ENCODE measurements at regions not wholly inside any gene's neighbourhood (a gene's known extent, or its start where the extent isn't known, plus 50 kb on each side); places are given as distances from the start of the nearest gene placed in this dataset.

GRCh38 chr13:53490752-53491151, 462.1 kb downstream of the OLFM4 start:
- Histone ChIP-seq H3K4me3 (ENCODE audit: low read length) (no peak overlapping the region), H3K9me3 (ENCODE audit: insufficient read depth, low read depth, low read length) (no peaks in the 10 kb centered on the region), H3K36me3 (ENCODE audit: insufficient read depth, low read length) (no peaks in the 10 kb centered on the region), H3K9ac (ENCODE audit: low read depth, low read length) (no peak overlapping the region), H3K27me3 (ENCODE audit: insufficient read depth, low read length) (no peaks in the 10 kb centered on the region), H3K27ac (ENCODE audit: low read depth, low read length) (no peak overlapping the region), H3K4me1 (ENCODE audit: insufficient read depth, low read length) (no peaks in the 10 kb centered on the region)
- 88% methylated on average over 5 of the region's 5 CpGs for WGBS

GRCh38 chr13:53494406-53494805, 465.8 kb downstream of the OLFM4 start:
- Histone ChIP-seq H3K27ac (ENCODE audit: low read depth, low read length) (no peak overlapping the region), H3K9ac (ENCODE audit: low read depth, low read length) (no peak overlapping the region), H3K4me3 (ENCODE audit: low read length) (no peak overlapping the region), H3K36me3 (ENCODE audit: insufficient read depth, low read length) (no peaks in the 10 kb centered on the region), H3K27me3 (ENCODE audit: insufficient read depth, low read length) (no peaks in the 10 kb centered on the region), H3K9me3 (ENCODE audit: insufficient read depth, low read depth, low read length) (no peaks in the 10 kb centered on the region), H3K4me1 (ENCODE audit: insufficient read depth, low read length) (no peaks in the 10 kb centered on the region)
- 97% methylated on average over 2 of the region's 2 CpGs for WGBS

- Histone ChIP-seq H3K9ac (ENCODE audit: low read depth, low read length) (no peak overlapping the region), H3K4me3 (ENCODE audit: low read length) (no peak overlapping the region), H3K36me3 (ENCODE audit: insufficient read depth, low read length) (no peaks in the 10 kb centered on the region), H3K9me3 (ENCODE audit: insufficient read depth, low read depth, low read length) (no peaks in the 10 kb centered on the region), H3K4me1 (ENCODE audit: insufficient read depth, low read length) (no peaks in the 10 kb centered on the region), H3K27me3 (ENCODE audit: insufficient read depth, low read length) (no peaks in the 10 kb centered on the region), H3K27ac (ENCODE audit: low read depth, low read length) (no peak overlapping the region)
- WGBS, result 91% methylated on average over 3 of the region's 3 CpGs
Measured at GRCh38 chr13:53499576-53500133, 471.0 kb downstream of the OLFM4 start.

GRCh38 chr13:53501387-53501786, 472.8 kb downstream of the OLFM4 start:
- no peak overlapping the region for H3K27ac ChIP-seq (ENCODE audit: low read depth, low read length)
- H3K4me1 ChIP-seq (ENCODE audit: insufficient read depth, low read length), result no peaks in the 10 kb centered on the region
- H3K27me3 ChIP-seq (ENCODE audit: insufficient read depth, low read length), result no peaks in the 10 kb centered on the region
- H3K9me3 ChIP-seq (ENCODE audit: insufficient read depth, low read depth, low read length), result no peaks in the 10 kb centered on the region
- no peak overlapping the region for H3K9ac ChIP-seq (ENCODE audit: low read depth, low read length)
- H3K4me3 ChIP-seq (ENCODE audit: low read length), result no peak overlapping the region
- no peaks in the 10 kb centered on the region for H3K36me3 ChIP-seq (ENCODE audit: insufficient read depth, low read length)

DNA sequence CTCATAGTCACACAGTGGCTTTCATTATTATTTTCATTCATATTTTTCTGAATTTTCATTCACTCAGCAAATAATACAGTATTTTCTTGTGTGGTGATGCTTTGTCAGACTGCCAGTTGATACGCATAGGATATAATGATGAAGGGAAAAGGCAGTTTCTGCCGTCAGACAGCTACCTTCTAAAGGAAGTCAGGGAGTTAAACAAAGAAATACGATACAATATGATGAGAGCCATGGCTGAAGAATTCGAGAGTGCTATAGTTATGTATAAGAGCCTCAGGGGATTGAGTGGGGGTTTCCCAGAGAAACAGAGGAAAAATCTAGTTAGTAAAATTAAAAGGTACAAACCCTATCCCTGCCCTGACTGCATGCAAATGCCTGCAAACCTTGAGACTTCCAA, 479.1 kb downstream of the OLFM4 start:
- no peak overlapping the region for H3K4me3 ChIP-seq (ENCODE audit: low read length)
- H3K9ac ChIP-seq (ENCODE audit: low read depth, low read length), result no peak overlapping the region
- 63% methylated on average over 4 of the region's 4 CpGs for WGBS
- H3K9me3 ChIP-seq (ENCODE audit: insufficient read depth, low read depth, low read length), result no peaks in the 10 kb centered on the region
- no peaks in the 10 kb centered on the region for H3K27me3 ChIP-seq (ENCODE audit: insufficient read depth, low read length)
- H3K36me3 ChIP-seq (ENCODE audit: insufficient read depth, low read length), result no peaks in the 10 kb centered on the region
- no peak overlapping the region for H3K27ac ChIP-seq (ENCODE audit: low read depth, low read length)
- H3K4me1 ChIP-seq (ENCODE audit: insufficient read depth, low read length), result peaks cover 9% of the 10 kb centered on the region; the same call in 1 of the 2 replicates

DNA sequence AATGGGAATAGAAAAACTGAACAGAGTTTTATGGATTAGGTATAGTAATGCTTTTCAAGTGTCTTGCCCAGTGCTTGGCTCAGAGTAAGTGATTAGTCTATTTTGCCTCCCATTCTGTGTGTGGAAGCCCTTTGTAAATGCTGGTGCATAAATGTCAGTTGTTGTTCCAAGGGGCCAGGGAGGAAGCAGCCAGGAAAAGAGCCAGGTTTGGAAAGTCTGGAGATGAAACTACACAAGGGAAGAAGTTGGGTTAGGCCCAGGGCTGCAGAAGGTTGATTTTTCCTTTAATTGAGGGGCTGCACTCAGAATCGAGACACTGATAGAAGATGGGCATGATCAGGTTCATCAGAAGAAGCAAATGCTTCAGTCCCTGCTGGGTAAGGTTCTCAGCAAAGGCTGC, 484.0 kb downstream of the OLFM4 start:
- H3K4me3 ChIP-seq (ENCODE audit: low read length), result no peak overlapping the region
- no peaks in the 10 kb centered on the region for H3K27me3 ChIP-seq (ENCODE audit: insufficient read depth, low read length)
- no peaks in the 10 kb centered on the region for H3K9me3 ChIP-seq (ENCODE audit: insufficient read depth, low read depth, low read length)
- 100% methylated on average over 1 of the region's 1 CpG for WGBS
- no peak overlapping the region for H3K9ac ChIP-seq (ENCODE audit: low read depth, low read length)
- H3K27ac ChIP-seq (ENCODE audit: low read depth, low read length), result no peak overlapping the region
- no peaks in the 10 kb centered on the region for H3K36me3 ChIP-seq (ENCODE audit: insufficient read depth, low read length)
- peaks cover 22% of the 10 kb centered on the region for H3K4me1 ChIP-seq (ENCODE audit: insufficient read depth, low read length)

DNA sequence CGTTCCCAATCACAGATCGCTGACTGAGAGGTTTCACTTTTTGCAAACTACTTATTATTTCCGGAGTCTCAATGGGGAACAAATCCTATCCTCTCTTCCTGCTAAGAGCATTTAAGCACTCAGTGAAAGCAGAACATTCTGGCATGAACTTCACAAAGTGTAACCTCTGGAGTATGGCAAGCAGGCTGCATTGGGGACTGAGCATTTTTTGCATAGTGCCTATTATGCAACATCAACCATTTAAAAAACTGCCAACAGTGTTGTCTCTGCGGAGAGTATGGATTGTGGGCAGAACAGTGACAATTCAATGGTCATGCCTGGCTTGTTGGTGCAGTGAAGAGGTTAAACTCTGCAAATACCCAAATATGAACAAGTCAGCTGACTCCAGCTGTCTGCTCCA, 484.6 kb downstream of the OLFM4 start:
- Histone ChIP-seq H3K4me3 (ENCODE audit: low read length) (no peak overlapping the region), H3K27me3 (ENCODE audit: insufficient read depth, low read length) (no peaks in the 10 kb centered on the region), H3K27ac (ENCODE audit: low read depth, low read length) (no peak overlapping the region), H3K9me3 (ENCODE audit: insufficient read depth, low read depth, low read length) (no peaks in the 10 kb centered on the region), H3K9ac (ENCODE audit: low read depth, low read length) (no peak overlapping the region), H3K4me1 (ENCODE audit: insufficient read depth, low read length) (peaks cover 17% of the 10 kb centered on the region), H3K36me3 (ENCODE audit: insufficient read depth, low read length) (no peaks in the 10 kb centered on the region)
- WGBS, result 76% methylated on average over 4 of the region's 4 CpGs

- Histone ChIP-seq H3K27me3 (ENCODE audit: insufficient read depth, low read length) (no peaks in the 10 kb centered on the region), H3K4me3 (ENCODE audit: low read length) (no peak overlapping the region), H3K9ac (ENCODE audit: low read depth, low read length) (no peak overlapping the region)
Measured at GRCh38 chr13:53520132-53520531, 491.5 kb downstream of the OLFM4 start.

GRCh38 chr13:53522034-53522433, 493.4 kb downstream of the OLFM4 start:
- Histone ChIP-seq H3K9me3 (ENCODE audit: insufficient read depth, low read depth, low read length) (no peaks in the 10 kb centered on the region), H3K36me3 (ENCODE audit: insufficient read depth, low read length) (no peaks in the 10 kb centered on the region), H3K4me3 (ENCODE audit: low read length) (no peak overlapping the region)

More at GRCh38 chr13:53520132-53520531, 491.5 kb downstream of the OLFM4 start:
- H3K36me3 ChIP-seq (ENCODE audit: insufficient read depth, low read length), result no peaks in the 10 kb centered on the region
- no peak overlapping the region for H3K27ac ChIP-seq (ENCODE audit: low read depth, low read length)
- no peaks in the 10 kb centered on the region for H3K9me3 ChIP-seq (ENCODE audit: insufficient read depth, low read depth, low read length)
- H3K4me1 ChIP-seq (ENCODE audit: insufficient read depth, low read length), result peaks cover 9% of the 10 kb centered on the region

GRCh38 chr13:53537586-53537985, 509.0 kb downstream of the OLFM4 start:
- 100% methylated on average over 1 of the region's 1 CpG for WGBS
- Histone ChIP-seq H3K4me1 (ENCODE audit: insufficient read depth, low read length) (no peaks in the 10 kb centered on the region), H3K9ac (ENCODE audit: low read depth, low read length) (no peak overlapping the region), H3K27me3 (ENCODE audit: insufficient read depth, low read length) (no peaks in the 10 kb centered on the region), H3K9me3 (ENCODE audit: insufficient read depth, low read depth, low read length) (0 out of 2 replicates have a peak, but pooled peaks cover 3% of the 10 kb centered on the region), H3K36me3 (ENCODE audit: insufficient read depth, low read length) (no peaks in the 10 kb centered on the region), H3K4me3 (ENCODE audit: low read length) (no peak overlapping the region), H3K27ac (ENCODE audit: low read depth, low read length) (no peak overlapping the region)

More at GRCh38 chr13:53522034-53522433, 493.4 kb downstream of the OLFM4 start:
- Histone ChIP-seq H3K9ac (ENCODE audit: low read depth, low read length) (no peak overlapping the region), H3K27me3 (ENCODE audit: insufficient read depth, low read length) (no peaks in the 10 kb centered on the region), H3K4me1 (ENCODE audit: insufficient read depth, low read length) (peaks cover 10% of the 10 kb centered on the region), H3K27ac (ENCODE audit: low read depth, low read length) (no peak overlapping the region)

- no peaks in the 10 kb centered on the region for H3K9me3 ChIP-seq (ENCODE audit: insufficient read depth, low read depth, low read length)
Measured at GRCh38 chr13:53545340-53545941, 516.8 kb downstream of the OLFM4 start.

GRCh38 chr13:53560556-53560955, 531.9 kb downstream of the OLFM4 start:
- WGBS, result 94% methylated on average over 1 of the region's 1 CpG
- H3K4me3 ChIP-seq (ENCODE audit: low read length), result no peak overlapping the region
- no peak overlapping the region for H3K9ac ChIP-seq (ENCODE audit: low read depth, low read length)
- no peaks in the 10 kb centered on the region for H3K36me3 ChIP-seq (ENCODE audit: insufficient read depth, low read length)
- H3K9me3 ChIP-seq (ENCODE audit: insufficient read depth, low read depth, low read length), result no peaks in the 10 kb centered on the region
- no peak overlapping the region for H3K27ac ChIP-seq (ENCODE audit: low read depth, low read length)
- H3K27me3 ChIP-seq (ENCODE audit: insufficient read depth, low read length), result no peaks in the 10 kb centered on the region
- no peaks in the 10 kb centered on the region for H3K4me1 ChIP-seq (ENCODE audit: insufficient read depth, low read length)

More at GRCh38 chr13:53545340-53545941, 516.8 kb downstream of the OLFM4 start:
- Histone ChIP-seq H3K27ac (ENCODE audit: low read depth, low read length) (no peak overlapping the region), H3K4me1 (ENCODE audit: insufficient read depth, low read length) (no peaks in the 10 kb centered on the region), H3K36me3 (ENCODE audit: insufficient read depth, low read length) (no peaks in the 10 kb centered on the region), H3K27me3 (ENCODE audit: insufficient read depth, low read length) (no peaks in the 10 kb centered on the region), H3K4me3 (ENCODE audit: low read length) (no peak overlapping the region), H3K9ac (ENCODE audit: low read depth, low read length) (no peak overlapping the region)
- 88% methylated on average over 1 of the region's 1 CpG for WGBS

Data from HUES64 (cell line).